ENCODE measurements at regions not wholly inside any gene's neighbourhood (a gene's known extent, or its start where the extent isn't known, plus 50 kb on each side); places are given as distances from the start of the nearest gene placed in this dataset.

- H3K4me2 ChIP-seq (replicated peaks; ENCODE audit: extremely low read depth, low read length, poor library complexity, severe bottlenecking): no peak overlapping the region
- no peaks in the 10 kb centered on the region for H3K4me1 ChIP-seq (ENCODE audit: control insufficient read depth in 1 of 2, insufficient read depth in 2 of 2, low read length in 2 of 2)
- no peak overlapping the region for H3K27ac ChIP-seq (ENCODE audit: low read depth in 1 of 2, low read length in 2 of 2)
- H3K36me3 Mint-ChIP-seq: peaks cover 0 to 4% of the 10 kb centered on the region in 2 donors
- no peak for TF ChIP-seq CTCF (IDR thresholded peaks at IDR 0.05)
- H3K9me3 Mint-ChIP-seq: peaks cover 5 to 23% (median 10%) of the 10 kb centered on the region in 7 donors
- 89% methylated on average over 4 of the region's 4 CpGs for WGBS (ENCODE audit: insufficient coverage)
- H4K20me1 ChIP-seq (ENCODE audit: insufficient read depth, low read length): no peaks in the 10 kb centered on the region
- no peaks in the 10 kb centered on the region for H3K79me2 ChIP-seq (ENCODE audit: insufficient read depth, low read length)
- no peaks in the 10 kb centered on the region for H3K4me1 Mint-ChIP-seq
- H3K27ac Mint-ChIP-seq: no peak overlapping the region
- H3K27me3 Mint-ChIP-seq (ENCODE audit: low read depth in 3 of 3): no peaks in the 10 kb centered on the region
- no peak for DNase-seq
- H3K9ac ChIP-seq (ENCODE audit: insufficient read depth, low read length, poor library complexity, severe bottlenecking): no peak overlapping the region
- intact Hi-C loops (cut with micrococcal nuclease): no loop called here
- H3K36me3 ChIP-seq (replicated peaks in 1 of 2; ENCODE audit: control insufficient read depth in 1 of 2, insufficient read depth in 2 of 2, low read length in 2 of 2): no peaks in the 10 kb centered on the region
- H3K9me3 ChIP-seq (replicated peaks in 1 of 2; ENCODE audit: control insufficient read depth in 1 of 2, insufficient read depth in 1 of 2, low read length in 2 of 2): no peaks in the 10 kb centered on the region
- no peak overlapping the region for H3K4me3 ChIP-seq (replicated peaks in 1 of 3; ENCODE audit: low read depth in 2 of 3, low read length in 3 of 3)
- H2AFZ ChIP-seq (ENCODE audit: insufficient read depth, low read depth, low read length, poor library complexity, severe bottlenecking): no peak overlapping the region
- H3K27me3 ChIP-seq (ENCODE audit: control insufficient read depth in 2 of 2, insufficient read depth in 2 of 2, low read length in 2 of 2): no peaks in the 10 kb centered on the region
- H3K4me3 Mint-ChIP-seq: no peak overlapping the region
These were observed 60.7 kb upstream of the INHBA start for GRCh38 chr7:41763626-41764025.

- Histone ChIP-seq H3K79me2 (ENCODE audit: insufficient read depth, low read length) (no peaks in the 10 kb centered on the region), H3K4me1 (ENCODE audit: control insufficient read depth in 1 of 2, insufficient read depth in 2 of 2, low read length in 2 of 2) (no peaks in the 10 kb centered on the region), H3K4me2 (replicated peaks; ENCODE audit: extremely low read depth, low read length, poor library complexity, severe bottlenecking) (no peak overlapping the region), H3K27ac (ENCODE audit: low read depth in 1 of 2, low read length in 2 of 2) (no peak overlapping the region), H4K20me1 (ENCODE audit: insufficient read depth, low read length) (no peaks in the 10 kb centered on the region), H2AFZ (ENCODE audit: insufficient read depth, low read depth, low read length, poor library complexity, severe bottlenecking) (no peak overlapping the region), H3K27me3 (ENCODE audit: control insufficient read depth in 2 of 2, insufficient read depth in 2 of 2, low read length in 2 of 2) (no peaks in the 10 kb centered on the region), H3K9ac (ENCODE audit: insufficient read depth, low read length, poor library complexity, severe bottlenecking) (no peak overlapping the region), H3K9me3 (replicated peaks in 1 of 2; ENCODE audit: control insufficient read depth in 1 of 2, insufficient read depth in 1 of 2, low read length in 2 of 2) (no peaks in the 10 kb centered on the region), H3K36me3 (replicated peaks in 1 of 2; ENCODE audit: control insufficient read depth in 1 of 2, insufficient read depth in 2 of 2, low read length in 2 of 2) (no peaks in the 10 kb centered on the region), H3K4me3 (replicated peaks in 1 of 3; ENCODE audit: low read depth in 2 of 3, low read length in 3 of 3) (no peak overlapping the region)
- intact Hi-C loops (cut with micrococcal nuclease): no loop called here
- no peak for TF ChIP-seq CTCF (IDR thresholded peaks at IDR 0.05)
- Mint-ChIP-seq H3K27ac (no peak overlapping the region), H3K4me3 (no peak overlapping the region), H3K9me3 (peaks cover 7 to 30% (median 12%) of the 10 kb centered on the region in 7 donors), H3K4me1 (no peaks in the 10 kb centered on the region), H3K36me3 (peaks cover 0 to 4% of the 10 kb centered on the region in 2 donors), H3K27me3 (ENCODE audit: low read depth in 3 of 3) (peaks cover 0 to 2% (median 0%) of the 10 kb centered on the region in 3 donors)
- DNase-seq: no peak
These were observed 59.8 kb upstream of the INHBA start for GRCh38 chr7:41762641-41763040.

All from CD14-positive monocyte (primary cell).